ENCODE measurements at regions not wholly inside any gene's neighbourhood (a gene's known extent, or its start where the extent isn't known, plus 50 kb on each side); places are given as distances from the start of the nearest gene placed in this dataset.
"Not testable (repeated sequence)": the region's sequence is repeated elsewhere in the genome, so short reads cannot be mapped to it uniquely, and the experiment has no call there.

GRCh38 chr12:25394025-25394424 is 143.3 kb upstream of the KRAS start:
- H3K27me3 ChIP-seq (ENCODE audit: control insufficient read depth in 4 of 4, insufficient read depth in 4 of 4, low read length in 3 of 4) = no peaks in the 10 kb centered on the region
- 85% methylated on average over 9 of the region's 9 CpGs for WGBS
- no peak overlapping the region for H3K27ac ChIP-seq (ENCODE audit: low read depth in 1 of 2, low read length in 2 of 2)
- H3K4me1 ChIP-seq (ENCODE audit: control insufficient read depth in 4 of 4, insufficient read depth in 4 of 4, low read length in 3 of 4) = no peaks in the 10 kb centered on the region
- H3K4me3 ChIP-seq (ENCODE audit: low read depth in 1 of 3, low read length in 3 of 3) = no peak overlapping the region
- DNase-seq (ENCODE audit: low spot score) = no peak
- H3K9me3 ChIP-seq (ENCODE audit: control insufficient read depth in 4 of 4, low read length in 3 of 4) = no peaks in the 10 kb centered on the region
- H3K9ac ChIP-seq (ENCODE audit: low read depth in 1 of 2, low read length in 2 of 2) = no peak overlapping the region
- TF ChIP-seq, protein P1, sequence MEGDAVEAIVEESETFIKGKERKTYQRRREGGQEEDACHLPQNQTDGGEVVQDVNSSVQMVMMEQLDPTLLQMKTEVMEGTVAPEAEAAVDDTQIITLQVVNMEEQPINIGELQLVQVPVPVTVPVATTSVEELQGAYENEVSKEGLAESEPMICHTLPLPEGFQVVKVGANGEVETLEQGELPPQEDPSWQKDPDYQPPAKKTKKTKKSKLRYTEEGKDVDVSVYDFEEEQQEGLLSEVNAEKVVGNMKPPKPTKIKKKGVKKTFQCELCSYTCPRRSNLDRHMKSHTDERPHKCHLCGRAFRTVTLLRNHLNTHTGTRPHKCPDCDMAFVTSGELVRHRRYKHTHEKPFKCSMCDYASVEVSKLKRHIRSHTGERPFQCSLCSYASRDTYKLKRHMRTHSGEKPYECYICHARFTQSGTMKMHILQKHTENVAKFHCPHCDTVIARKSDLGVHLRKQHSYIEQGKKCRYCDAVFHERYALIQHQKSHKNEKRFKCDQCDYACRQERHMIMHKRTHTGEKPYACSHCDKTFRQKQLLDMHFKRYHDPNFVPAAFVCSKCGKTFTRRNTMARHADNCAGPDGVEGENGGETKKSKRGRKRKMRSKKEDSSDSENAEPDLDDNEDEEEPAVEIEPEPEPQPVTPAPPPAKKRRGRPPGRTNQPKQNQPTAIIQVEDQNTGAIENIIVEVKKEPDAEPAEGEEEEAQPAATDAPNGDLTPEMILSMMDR (IDR thresholded peaks at IDR 0.05; ENCODE audit: low read depth, low read length, missing input control) = no peak
- TF ChIP-seq EGR1 (IDR thresholded peaks at IDR 0.05; ENCODE audit: low read depth in 2 of 2) (no peak), JUND (IDR thresholded peaks at IDR 0.05) (no peak), REST (IDR thresholded peaks at IDR 0.05) (no peak), FOXA2 (IDR thresholded peaks at IDR 0.05) (no peak), HNF4A (conservative IDR thresholded peaks at IDR 0.05) (no peak), FOXA1 (IDR thresholded peaks at IDR 0.05) (no peak), HNF4G (IDR thresholded peaks at IDR 0.05) (no peak), RAD21 (IDR thresholded peaks at IDR 0.05) (no peak), TAF1 (conservative IDR thresholded peaks at IDR 0.05) (no peak), YY1 (IDR thresholded peaks at IDR 0.05) (no peak), NR2F2 (IDR thresholded peaks at IDR 0.05) (no peak)
- TF ChIP-seq, protein P2, sequence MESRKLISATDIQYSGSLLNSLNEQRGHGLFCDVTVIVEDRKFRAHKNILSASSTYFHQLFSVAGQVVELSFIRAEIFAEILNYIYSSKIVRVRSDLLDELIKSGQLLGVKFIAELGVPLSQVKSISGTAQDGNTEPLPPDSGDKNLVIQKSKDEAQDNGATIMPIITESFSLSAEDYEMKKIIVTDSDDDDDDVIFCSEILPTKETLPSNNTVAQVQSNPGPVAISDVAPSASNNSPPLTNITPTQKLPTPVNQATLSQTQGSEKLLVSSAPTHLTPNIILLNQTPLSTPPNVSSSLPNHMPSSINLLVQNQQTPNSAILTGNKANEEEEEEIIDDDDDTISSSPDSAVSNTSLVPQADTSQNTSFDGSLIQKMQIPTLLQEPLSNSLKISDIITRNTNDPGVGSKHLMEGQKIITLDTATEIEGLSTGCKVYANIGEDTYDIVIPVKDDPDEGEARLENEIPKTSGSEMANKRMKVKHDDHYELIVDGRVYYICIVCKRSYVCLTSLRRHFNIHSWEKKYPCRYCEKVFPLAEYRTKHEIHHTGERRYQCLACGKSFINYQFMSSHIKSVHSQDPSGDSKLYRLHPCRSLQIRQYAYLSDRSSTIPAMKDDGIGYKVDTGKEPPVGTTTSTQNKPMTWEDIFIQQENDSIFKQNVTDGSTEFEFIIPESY (IDR thresholded peaks at IDR 0.05) = no peak
- TF ChIP-seq, protein P3, sequence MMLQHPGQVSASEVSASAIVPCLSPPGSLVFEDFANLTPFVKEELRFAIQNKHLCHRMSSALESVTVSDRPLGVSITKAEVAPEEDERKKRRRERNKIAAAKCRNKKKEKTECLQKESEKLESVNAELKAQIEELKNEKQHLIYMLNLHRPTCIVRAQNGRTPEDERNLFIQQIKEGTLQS (IDR thresholded peaks at IDR 0.05) = no peak
- no peaks in the 10 kb centered on the region for H3K36me3 ChIP-seq (ENCODE audit: control insufficient read depth in 4 of 4, insufficient read depth in 3 of 4, low read depth in 1 of 4, low read length in 3 of 4)

- WGBS = 97% methylated on average over 25 of the region's 25 CpGs
- not testable (repeated sequence) for H3K4me3 ChIP-seq (ENCODE audit: low read depth in 1 of 3, low read length in 3 of 3); H3K27me3 ChIP-seq (ENCODE audit: control insufficient read depth in 4 of 4, insufficient read depth in 4 of 4, low read length in 3 of 4); DNase-seq (ENCODE audit: low spot score); H3K36me3 ChIP-seq (ENCODE audit: control insufficient read depth in 4 of 4, insufficient read depth in 3 of 4, low read depth in 1 of 4, low read length in 3 of 4); H3K9ac ChIP-seq (ENCODE audit: low read depth in 1 of 2, low read length in 2 of 2); H3K9me3 ChIP-seq (ENCODE audit: control insufficient read depth in 4 of 4, low read length in 3 of 4); H3K27ac ChIP-seq (ENCODE audit: low read depth in 1 of 2, low read length in 2 of 2)
- H3K4me1 ChIP-seq (ENCODE audit: control insufficient read depth in 4 of 4, insufficient read depth in 4 of 4, low read length in 3 of 4) = peaks cover 0 to 11% (median 3%) of the 10 kb centered on the region in 4 donors
These were observed 140.6 kb upstream of the KRAS start for GRCh38 chr12:25391346-25391745.

Measured in liver (tissue), 8 donors.